Testis (tissue), 2 donors: ENCODE measurements at regions not wholly inside any gene's neighbourhood (a gene's known extent, or its start where the extent isn't known, plus 50 kb on each side); places are given as distances from the start of the nearest gene placed in this dataset.

Source experiments
- POLR2A ChIP-seq: fragments of 450-650 bp; IDR thresholded peaks from one replicate; pipeline ENCODE4 v1.6.1; 2017; ENCODE audit warnings: antibody characterized with exemption, mild to moderate bottlenecking, moderate library complexity
- TF ChIP-seq, protein P1 (sequence below), 3 experiments: fragments of 450-650 bp in 2 of 3; fragments of 200-600 bp in 1 of 3; sonication (generic) in 1 of 3; IDR thresholded peaks; one replicate each; pipeline ENCODE4 v1.5.1; 2016 to 2019; ENCODE audit warnings: antibody characterized with exemption in 3 of 3, mild to moderate bottlenecking in 2 of 3, moderate library complexity in 1 of 3

DNA sequence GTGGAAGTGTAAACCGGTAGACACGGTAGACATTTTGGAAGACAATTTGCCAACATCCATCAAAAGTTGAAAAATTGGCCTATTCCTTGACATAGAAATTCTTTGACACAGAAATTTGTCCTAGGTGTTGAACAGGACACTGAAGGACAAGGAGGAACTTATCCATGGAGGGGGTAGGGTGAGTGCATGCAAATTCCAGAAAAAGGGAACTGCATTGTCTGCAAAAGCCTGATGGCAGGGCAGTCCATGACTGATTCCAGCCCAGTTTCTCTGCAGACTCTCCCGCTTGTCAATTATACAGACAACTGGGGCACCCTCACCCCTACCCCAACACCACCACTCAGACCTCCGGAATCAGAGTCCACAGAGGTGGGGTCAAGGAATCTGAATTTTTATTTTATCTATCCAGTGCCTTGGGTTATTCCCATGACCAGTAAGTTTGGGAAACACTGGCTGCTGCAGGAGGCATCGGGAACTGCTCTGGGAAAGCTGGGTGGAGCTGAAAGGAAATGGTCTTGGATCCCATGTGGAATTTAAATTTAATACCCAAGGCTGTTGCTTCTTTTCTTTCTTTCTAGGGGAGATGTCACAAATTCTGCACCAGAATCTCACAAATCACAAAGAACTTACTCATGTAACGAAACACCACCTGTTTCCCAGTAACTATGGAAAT is 103.3 kb upstream of the SLC45A1 start:
- TF ChIP-seq, protein P1, sequence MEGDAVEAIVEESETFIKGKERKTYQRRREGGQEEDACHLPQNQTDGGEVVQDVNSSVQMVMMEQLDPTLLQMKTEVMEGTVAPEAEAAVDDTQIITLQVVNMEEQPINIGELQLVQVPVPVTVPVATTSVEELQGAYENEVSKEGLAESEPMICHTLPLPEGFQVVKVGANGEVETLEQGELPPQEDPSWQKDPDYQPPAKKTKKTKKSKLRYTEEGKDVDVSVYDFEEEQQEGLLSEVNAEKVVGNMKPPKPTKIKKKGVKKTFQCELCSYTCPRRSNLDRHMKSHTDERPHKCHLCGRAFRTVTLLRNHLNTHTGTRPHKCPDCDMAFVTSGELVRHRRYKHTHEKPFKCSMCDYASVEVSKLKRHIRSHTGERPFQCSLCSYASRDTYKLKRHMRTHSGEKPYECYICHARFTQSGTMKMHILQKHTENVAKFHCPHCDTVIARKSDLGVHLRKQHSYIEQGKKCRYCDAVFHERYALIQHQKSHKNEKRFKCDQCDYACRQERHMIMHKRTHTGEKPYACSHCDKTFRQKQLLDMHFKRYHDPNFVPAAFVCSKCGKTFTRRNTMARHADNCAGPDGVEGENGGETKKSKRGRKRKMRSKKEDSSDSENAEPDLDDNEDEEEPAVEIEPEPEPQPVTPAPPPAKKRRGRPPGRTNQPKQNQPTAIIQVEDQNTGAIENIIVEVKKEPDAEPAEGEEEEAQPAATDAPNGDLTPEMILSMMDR (IDR thresholded peaks at IDR 0.05): no peak
- TF ChIP-seq POLR2A: no peak
